ENCODE measurements at regions not wholly inside any gene's neighbourhood (a gene's known extent, or its start where the extent isn't known, plus 50 kb on each side); places are given as distances from the start of the nearest gene placed in this dataset.
"Not testable (repeated sequence)": the region's sequence is repeated elsewhere in the genome, so short reads cannot be mapped to it uniquely, and the experiment has no call there.

GRCh38 chr1:96520579-96520947 lies 201.0 kb upstream of the PTBP2 start:
- in situ Hi-C loops (cut with MboI; ENCODE audit: low sequenced_read_pairs) = no loop called here

GRCh38 chr1:96521010-96521409 lies 200.6 kb upstream of the PTBP2 start:
- in situ Hi-C loops (cut with MboI; ENCODE audit: low sequenced_read_pairs) = no loop called here

DNA sequence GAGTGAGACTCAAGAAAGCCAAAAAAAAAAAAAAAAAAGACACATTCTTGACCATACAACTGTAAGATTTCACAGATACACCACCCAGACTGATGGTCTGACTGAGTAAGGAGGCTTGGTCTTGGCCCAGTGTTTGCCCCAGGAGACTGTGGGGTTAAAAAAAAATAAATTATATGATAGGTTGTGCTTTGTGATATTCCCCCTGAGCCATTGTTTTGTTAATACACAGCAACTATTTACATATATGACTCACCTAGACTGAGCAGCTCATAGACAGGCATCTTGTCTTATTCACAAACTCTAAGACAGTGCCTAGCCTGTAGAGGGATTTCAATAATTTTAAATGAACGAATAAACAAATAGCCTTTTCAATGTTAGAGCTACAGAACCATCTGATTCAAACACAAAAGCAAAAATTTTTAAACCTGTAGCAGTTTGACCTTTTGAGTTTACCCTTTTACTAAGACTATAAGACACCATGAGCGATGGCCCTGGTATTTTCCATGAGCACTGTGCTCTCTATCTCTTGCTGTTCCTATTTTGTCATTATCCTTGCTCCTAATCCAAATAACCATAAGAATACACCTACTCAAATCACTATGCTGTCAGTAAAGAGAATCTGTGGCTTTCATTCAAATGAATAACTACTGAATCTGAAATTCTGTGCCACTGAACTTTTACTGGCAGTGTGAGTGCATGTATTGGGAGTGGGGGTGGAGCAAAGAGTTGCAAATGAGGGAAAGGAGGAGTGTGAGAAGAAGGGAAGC lies 199.4 kb upstream of the PTBP2 start:
- in situ Hi-C loops (cut with MboI; ENCODE audit: low sequenced_read_pairs) = no loop called here

DNA sequence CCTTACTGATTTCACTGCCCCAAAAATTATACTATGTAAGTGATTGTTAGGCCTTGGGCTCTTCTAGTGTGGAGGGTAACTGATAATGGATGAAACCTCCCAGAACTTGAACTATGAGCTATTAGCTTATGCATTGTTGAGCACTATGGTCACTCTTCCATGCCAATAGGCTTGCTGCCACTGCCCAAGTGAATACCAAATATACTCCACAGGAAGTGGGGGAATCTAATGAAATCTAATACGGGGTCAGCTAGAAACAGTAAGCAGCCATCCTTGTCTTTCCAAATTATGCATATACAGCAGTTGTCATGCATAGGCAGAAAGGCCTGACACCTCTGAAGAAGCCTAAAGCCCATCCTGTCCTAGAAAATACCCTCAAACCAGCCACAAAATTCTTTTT lies 198.7 kb upstream of the PTBP2 start:
- in situ Hi-C loops (cut with MboI; ENCODE audit: low sequenced_read_pairs) = no loop called here

GRCh38 chr1:96524100-96524499 lies 197.5 kb upstream of the PTBP2 start:
- in situ Hi-C loops (cut with MboI; ENCODE audit: low sequenced_read_pairs) = no loop called here

- in situ Hi-C loops (cut with MboI; ENCODE audit: low sequenced_read_pairs) = no loop called here
Measured at GRCh38 chr1:96525657-96526557, 195.7 kb upstream of the PTBP2 start.

- in situ Hi-C loops (cut with MboI; ENCODE audit: low sequenced_read_pairs) = not testable (repeated sequence)
Measured at GRCh38 chr1:96528672-96529071, 192.9 kb upstream of the PTBP2 start.

- in situ Hi-C loops (cut with MboI; ENCODE audit: low sequenced_read_pairs) = no loop called here
Measured at GRCh38 chr1:96533820-96534219, 187.8 kb upstream of the PTBP2 start.

DNA sequence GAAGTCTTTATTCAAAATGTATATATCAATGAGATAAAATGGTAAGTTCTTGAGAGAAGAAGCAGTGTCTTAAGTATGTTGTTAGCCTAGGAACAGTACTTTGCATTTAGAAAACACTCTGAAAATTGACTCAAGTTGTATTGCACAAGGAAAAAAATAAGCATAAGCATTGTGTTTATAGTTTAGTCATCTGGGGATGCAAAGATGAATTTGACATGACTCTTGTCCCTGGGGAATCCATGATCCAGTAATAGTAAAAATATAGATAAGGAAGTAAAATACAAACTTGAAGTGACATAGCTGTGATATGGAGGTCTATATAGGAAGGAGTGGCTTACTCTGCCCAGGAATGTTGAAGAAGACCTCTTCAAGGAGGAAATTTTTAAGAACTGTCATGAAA lies 185.0 kb upstream of the PTBP2 start:
- in situ Hi-C loops (cut with MboI; ENCODE audit: low sequenced_read_pairs) = no loop called here

GRCh38 chr1:96538111-96538641 lies 183.4 kb upstream of the PTBP2 start:
- in situ Hi-C loops (cut with MboI; ENCODE audit: low sequenced_read_pairs) = no loop called here

DNA sequence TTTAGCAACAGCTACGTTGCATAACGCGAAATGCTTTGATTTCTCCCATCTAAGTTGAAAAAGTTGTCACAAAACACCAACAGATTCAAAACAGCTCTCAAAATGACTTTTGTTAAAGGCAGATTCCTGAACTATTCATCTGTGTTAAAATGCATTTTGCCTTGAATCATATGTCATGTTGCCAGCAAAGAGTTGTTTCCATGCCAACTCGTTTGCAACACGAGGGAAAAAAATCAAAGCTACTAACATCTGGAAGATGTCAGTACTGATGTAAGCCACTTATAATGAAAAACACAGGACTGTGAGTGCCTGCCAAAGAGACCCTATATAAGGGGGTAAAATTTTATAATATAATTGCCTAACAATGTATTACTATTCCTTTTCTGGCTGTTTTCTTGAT lies 182.7 kb upstream of the PTBP2 start:
- in situ Hi-C loops (cut with MboI; ENCODE audit: low sequenced_read_pairs) = no loop called here

- in situ Hi-C loops (cut with MboI; ENCODE audit: low sequenced_read_pairs) = no loop called here
Measured at GRCh38 chr1:96541491-96541890, 180.1 kb upstream of the PTBP2 start.

DNA sequence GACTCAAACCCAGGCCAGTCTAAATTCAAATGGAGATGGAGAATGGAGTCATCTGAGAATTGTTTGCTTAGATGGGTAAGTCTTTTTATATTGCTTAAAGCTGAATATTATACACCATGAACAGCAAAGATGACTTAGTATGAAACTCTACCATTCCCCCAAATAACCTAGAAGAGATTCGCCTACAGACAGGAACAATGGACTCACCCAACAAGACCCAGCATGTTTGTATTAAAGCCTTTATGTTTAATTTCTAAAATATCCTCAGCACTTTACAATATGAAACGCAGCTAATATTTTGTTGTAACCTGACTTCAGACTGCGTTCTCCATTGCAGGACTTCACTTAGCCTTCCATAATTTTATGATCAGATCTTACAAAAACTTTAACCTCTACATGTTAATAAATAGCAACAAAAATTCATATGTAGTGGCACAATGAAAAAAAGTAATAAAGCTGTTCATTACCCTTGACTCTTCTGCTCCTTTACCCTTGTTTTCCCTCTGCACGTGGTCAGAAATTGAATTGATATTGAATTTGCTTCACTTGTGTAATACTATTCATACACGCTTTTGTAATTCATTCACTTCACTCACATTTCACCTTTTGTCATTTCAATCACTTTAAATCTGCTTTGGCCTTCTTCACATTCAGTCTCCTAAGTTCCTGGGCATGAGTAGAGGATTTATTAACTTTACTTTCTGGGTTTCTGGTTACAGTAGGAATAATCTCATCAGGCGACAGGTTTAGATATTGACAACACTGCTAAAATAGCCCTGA lies 177.3 kb upstream of the PTBP2 start:
- in situ Hi-C loops (cut with MboI; ENCODE audit: low sequenced_read_pairs) = no loop called here

GRCh38 chr1:96544831-96545221 lies 176.8 kb upstream of the PTBP2 start:
- in situ Hi-C loops (cut with MboI; ENCODE audit: low sequenced_read_pairs) = no loop called here

- in situ Hi-C loops (cut with MboI; ENCODE audit: low sequenced_read_pairs) = no loop called here
Measured at GRCh38 chr1:96545935-96546656, 175.5 kb upstream of the PTBP2 start.

GRCh38 chr1:96550061-96550460 lies 171.5 kb upstream of the PTBP2 start:
- in situ Hi-C loops (cut with MboI; ENCODE audit: low sequenced_read_pairs) = no loop called here

DNA sequence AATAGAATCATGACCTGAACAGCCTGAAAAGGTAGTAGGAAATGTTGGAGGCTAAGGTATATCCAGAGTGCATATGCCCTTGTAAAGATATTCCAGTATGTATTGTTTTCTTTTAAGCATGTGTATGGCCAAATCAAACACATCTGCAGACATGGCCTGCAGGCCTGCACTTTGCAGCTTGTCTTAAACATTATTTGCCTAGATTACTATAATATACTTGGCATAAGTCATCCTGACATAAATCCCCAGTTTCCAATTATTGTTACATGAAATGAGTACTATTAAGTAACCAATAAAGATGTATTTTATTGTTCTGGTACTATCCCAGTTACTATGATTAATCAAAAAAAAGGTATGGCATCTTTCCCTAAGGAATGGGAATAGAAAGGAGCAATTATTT lies 169.1 kb upstream of the PTBP2 start:
- in situ Hi-C loops (cut with MboI; ENCODE audit: low sequenced_read_pairs) = no loop called here

DNA sequence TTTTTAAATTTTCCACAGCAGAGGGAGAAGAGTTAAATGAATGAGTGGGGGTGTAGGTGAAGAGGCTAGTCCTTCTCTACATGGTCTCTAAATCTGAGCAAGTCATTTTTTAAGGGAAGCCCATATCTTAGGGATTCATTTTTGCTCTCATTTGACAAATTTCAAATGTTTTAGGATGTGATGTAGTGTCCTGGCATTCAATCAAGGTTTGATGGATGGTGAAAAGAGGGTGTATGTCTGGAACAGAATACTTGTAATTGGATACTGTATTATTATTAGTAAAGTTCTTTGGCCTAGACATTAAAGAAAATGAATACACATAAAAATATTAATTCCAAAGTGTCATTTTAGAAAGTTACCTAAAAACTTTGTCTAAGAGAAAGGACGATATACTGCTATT lies 167.8 kb upstream of the PTBP2 start:
- in situ Hi-C loops (cut with MboI; ENCODE audit: low sequenced_read_pairs) = no loop called here

- in situ Hi-C loops (cut with MboI; ENCODE audit: low sequenced_read_pairs) = no loop called here
Measured at GRCh38 chr1:96554364-96554763, 167.2 kb upstream of the PTBP2 start.

GRCh38 chr1:96557336-96557735 lies 164.2 kb upstream of the PTBP2 start:
- in situ Hi-C loops (cut with MboI; ENCODE audit: low sequenced_read_pairs) = no loop called here

- in situ Hi-C loops (cut with MboI; ENCODE audit: low sequenced_read_pairs) = no loop called here
Measured at GRCh38 chr1:96558635-96559034, 162.9 kb upstream of the PTBP2 start.
